ENCODE measurements at regions not wholly inside any gene's neighbourhood (a gene's known extent, or its start where the extent isn't known, plus 50 kb on each side); places are given as distances from the start of the nearest gene placed in this dataset.

DNA sequence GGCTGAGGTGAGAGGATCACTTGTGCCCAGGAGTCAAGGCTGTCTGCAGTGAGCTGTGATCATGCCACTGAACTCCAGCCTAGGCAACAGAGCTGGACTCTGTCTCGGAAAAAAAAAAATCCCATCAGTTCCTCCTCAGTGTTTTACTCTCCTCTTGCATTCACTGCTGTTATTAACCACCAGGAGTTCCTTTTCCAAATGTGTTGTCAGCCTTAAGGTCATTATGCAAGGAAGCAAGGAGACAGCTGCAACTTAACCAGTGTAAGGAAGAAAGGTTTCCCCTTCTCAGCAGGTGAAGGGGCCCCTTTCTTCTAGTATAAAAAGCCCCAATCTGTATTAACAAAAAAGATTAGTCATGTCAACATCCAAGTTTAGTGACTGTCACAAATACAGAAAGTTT is 86.6 kb upstream of the LEP start:
- whole genome bisulfite sequencing (ENCODE audit: insufficient coverage, insufficient replicate concordance, low lambda C conversion rate, missing lambda C conversion rate): 33% methylated on average over 1 of the region's 1 CpG
- BruUV-seq (replicated peaks): no TSS peak
- Histone ChIP-seq H3K9ac (ENCODE audit: control insufficient read depth, insufficient read depth, low read length) (no peak overlapping the region), H4K20me1 (ENCODE audit: control insufficient read depth, insufficient read depth) (no peaks in the 10 kb centered on the region), H3K9me3 (replicated peaks; ENCODE audit: control insufficient read depth, insufficient read depth, low read length) (no peaks in the 10 kb centered on the region), H3K27me3 (replicated peaks in 1 of 2; ENCODE audit: control insufficient read depth in 2 of 2, insufficient read depth in 2 of 2, low read length in 1 of 2) (peaks cover 2 to 5% of the 10 kb centered on the region in 2 experiments), H3K27ac (ENCODE audit: control insufficient read depth, insufficient read depth) (no peak overlapping the region), H3K4me3 (no peak overlapping the region), H3K36me3 (ENCODE audit: control insufficient read depth in 2 of 2, insufficient read depth in 2 of 2, low read length in 1 of 2) (no peaks in the 10 kb centered on the region), H2AFZ (ENCODE audit: control insufficient read depth, low read depth, low read length) (no peak overlapping the region), H3K79me2 (ENCODE audit: control insufficient read depth, insufficient read depth, low read length) (no peaks in the 10 kb centered on the region), H3K4me1 (ENCODE audit: control insufficient read depth, insufficient read depth, low read length) (no peaks in the 10 kb centered on the region), H3K4me2 (ENCODE audit: control insufficient read depth, insufficient read depth) (no peak overlapping the region)
- in situ Hi-C loops (cut with MboI) (no loop called here), intact Hi-C loops (cut with micrococcal nuclease; ENCODE audit: unreplicated experiment) (no loop called here)
- ATAC-seq (no peak), DNase-seq (ENCODE audit: low read depth, low spot score) (no peak), FAIRE-seq (no peak)
- POLR2A ChIA-PET: interaction anchor here (0.7 kb wide), 1 partner anchor 104 kb away, joined by 3 read pairs; no protein-coding TSS in a partner anchor
- CTCF ChIA-PET: no interaction called here
- SMC1A ChIA-PET (ENCODE audit: uncharacterized antibody, unreplicated experiment): interaction anchor here (1.3 kb wide), 1 partner anchor 54 kb away, joined by 5 read pairs; no protein-coding TSS in a partner anchor
- RAD21 ChIA-PET (ENCODE audit: unreplicated experiment): no interaction called here
- TF ChIP-seq BMI1 (IDR thresholded peaks at IDR 0.05; ENCODE audit: borderline replicate concordance): no peak

DNA sequence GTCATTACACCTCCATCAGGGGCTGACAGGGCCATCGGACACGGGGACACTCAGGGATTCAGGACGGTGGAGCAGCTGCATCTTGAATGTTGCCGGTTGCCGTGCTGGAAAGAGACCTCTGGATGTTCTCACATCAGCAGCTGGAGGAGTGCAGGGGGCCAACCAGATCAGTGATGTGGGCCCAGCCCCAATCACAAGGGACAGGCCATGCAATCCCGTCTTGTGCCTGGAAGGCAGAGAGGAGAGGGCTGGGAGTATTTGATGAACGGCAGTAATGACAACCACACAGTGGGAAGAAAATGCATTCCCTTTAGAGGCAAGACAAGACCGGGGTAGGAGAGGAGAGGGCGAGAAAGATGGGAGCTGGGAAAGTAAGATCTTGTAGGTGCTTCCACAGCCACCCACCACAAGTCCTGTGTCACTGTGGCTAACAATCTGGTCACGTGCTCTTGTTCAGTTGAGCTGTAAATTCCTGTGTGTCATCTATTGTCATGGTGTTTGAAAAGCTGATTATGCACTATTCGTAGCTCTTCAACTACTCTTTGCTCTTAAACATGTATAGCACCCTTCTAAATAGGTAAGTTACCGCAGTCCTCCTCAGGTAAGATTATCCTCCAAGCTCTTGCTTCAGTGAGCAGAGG is 85.9 kb upstream of the LEP start:
- DNase-seq (ENCODE audit: low read depth, low spot score): no peak
- Histone ChIP-seq H3K4me2 (ENCODE audit: control insufficient read depth, insufficient read depth) (no peak overlapping the region), H3K79me2 (ENCODE audit: control insufficient read depth, insufficient read depth, low read length) (no peaks in the 10 kb centered on the region), H3K27ac (ENCODE audit: control insufficient read depth, insufficient read depth) (no peak overlapping the region), H3K4me3 (no peak overlapping the region), H2AFZ (ENCODE audit: control insufficient read depth, low read depth, low read length) (no peak overlapping the region), H3K36me3 (ENCODE audit: control insufficient read depth in 2 of 2, insufficient read depth in 2 of 2, low read length in 1 of 2) (no peaks in the 10 kb centered on the region), H3K9me3 (replicated peaks; ENCODE audit: control insufficient read depth, insufficient read depth, low read length) (no peaks in the 10 kb centered on the region), H3K27me3 (replicated peaks in 1 of 2; ENCODE audit: control insufficient read depth in 2 of 2, insufficient read depth in 2 of 2, low read length in 1 of 2) (peaks cover 2 to 9% of the 10 kb centered on the region in 2 experiments), H3K4me1 (ENCODE audit: control insufficient read depth, insufficient read depth, low read length) (no peaks in the 10 kb centered on the region), H3K9ac (ENCODE audit: control insufficient read depth, insufficient read depth, low read length) (no peak overlapping the region), H4K20me1 (ENCODE audit: control insufficient read depth, insufficient read depth) (no peaks in the 10 kb centered on the region)
- TF ChIP-seq RAD51 (IDR thresholded peaks at IDR 0.05) (peak; percentile 82), RFX5 (IDR thresholded peaks at IDR 0.05; ENCODE audit: low read depth, low read length) (peak; percentile 62), BHLHE40 (IDR thresholded peaks at IDR 0.05; ENCODE audit: borderline replicate concordance in 1 of 2, low read depth in 2 of 2, low read length in 1 of 2) (peak in 1 of 2 experiments; percentile 53; a peak in 1 of 4 replicates), SP1 (IDR thresholded peaks at IDR 0.05; ENCODE audit: low read depth, low read length) (no peak)
- ChIA-PET CTCF (interaction anchor here (1.2 kb wide), 1 partner anchor 19 kb away, joined by 6 read pairs; no protein-coding TSS in a partner anchor), POLR2A (no interaction called here), RAD21 (ENCODE audit: unreplicated experiment) (interaction anchor here (0.7 to 1.0 kb wide), 2 partner anchors 19 to 21 kb away, joined by 3 read pairs; no protein-coding TSS in a partner anchor), SMC1A (ENCODE audit: uncharacterized antibody, unreplicated experiment) (interaction anchor here (1.3 kb wide), 1 partner anchor 54 kb away, joined by 5 read pairs; no protein-coding TSS in a partner anchor)
- in situ Hi-C loops (cut with MboI) (no loop called here), intact Hi-C loops (cut with micrococcal nuclease; ENCODE audit: unreplicated experiment) (no loop called here)
- ATAC-seq: no peak
- BruUV-seq (replicated peaks): no TSS peak
- FAIRE-seq: no peak
- WGBS (ENCODE audit: insufficient coverage, insufficient replicate concordance, low lambda C conversion rate, missing lambda C conversion rate): 52% methylated on average over 12 of the region's 12 CpGs
